HEK293 (cell line): ENCODE measurements at regions not wholly inside any gene's neighbourhood (a gene's known extent, or its start where the extent isn't known, plus 50 kb on each side); places are given as distances from the start of the nearest gene placed in this dataset.

Experiments
- CTCF ChIA-PET: fragments of 350-600 bp; formaldehyde crosslinking; extraction: SDS; loops from one replicate; lab custom pipeline; 2021; ENCODE audit warnings: antibody characterized with exemption; lab: Yijun Ruan, JAX
- POLR2A ChIA-PET: fragments of 300-600 bp; formaldehyde crosslinking; extraction: SDS; loops from one replicate; lab custom pipeline; 2020; ENCODE audit warnings: antibody characterized with exemption, inconsistent platforms; lab: Yijun Ruan, JAX
- H3K27ac ChIP-seq: fragments of 200-500 bp; sonication (Bioruptor generic); 2 replicates; pipeline ENCODE4 v1.5.1; 2014; ENCODE audit warnings: low read depth, low read length, control low read depth, inconsistent platforms; ENCODE audit errors: extremely low read depth
- H3K36me3 ChIP-seq, 2 experiments: fragments of 200-500 bp in 1 of 2; sonication (Bioruptor generic) in 1 of 2; 1 replicate in 1 of 2; 2 replicates in 1 of 2; pipeline ENCODE4 v1.5.1; 2014 to 2017; ENCODE audit warnings: inconsistent platforms in 2 of 2, low read length in 2 of 2; ENCODE audit not compliant: control insufficient read depth in 2 of 2, insufficient read depth in 1 of 2
- H3K4me1 ChIP-seq: fragments of 200-500 bp; sonication (Bioruptor generic); 2 replicates; pipeline ENCODE4 v1.5.1; 2014; ENCODE audit warnings: mild to moderate bottlenecking, low read length, inconsistent platforms; ENCODE audit not compliant: control insufficient read depth, insufficient read depth
- H3K4me3 ChIP-seq: 2 replicates; pipeline ENCODE4 v1.5.1; 2011; ENCODE audit warnings: low read depth, mild to moderate bottlenecking, control low read depth, low read length, moderate library complexity
- H3K9me3 ChIP-seq: fragments of 200-500 bp; sonication (Bioruptor generic); 2 replicates; pipeline ENCODE4 v1.5.1; 2014; ENCODE audit warnings: low read depth, low read length, inconsistent platforms; ENCODE audit not compliant: control insufficient read depth, insufficient read depth
- BCL6B ChIP-seq: fragments of 450-650 bp; formaldehyde crosslinking; IDR thresholded peaks from 2 replicates; pipeline ENCODE4 v1.5.1; 2017; ENCODE audit warnings: missing biosample characterization, missing genetic modification characterization
- GLI4 ChIP-seq: fragments of 450-650 bp; formaldehyde crosslinking; IDR thresholded peaks from 2 replicates; pipeline ENCODE4 v1.5.1; 2016; ENCODE audit warnings: missing biosample characterization, missing genetic modification characterization
- MYNN ChIP-seq: fragments of 450-650 bp; formaldehyde crosslinking; IDR thresholded peaks from 2 replicates; pipeline ENCODE4 v1.5.1; 2016; ENCODE audit warnings: missing biosample characterization, missing genetic modification characterization, borderline replicate concordance
- PRDM10 ChIP-seq: fragments of 450-650 bp; formaldehyde crosslinking; IDR thresholded peaks from 2 replicates; pipeline ENCODE4 v1.5.1; 2016; ENCODE audit warnings: missing biosample characterization, missing genetic modification characterization
- PRDM4 ChIP-seq: fragments of 450-650 bp; formaldehyde crosslinking; IDR thresholded peaks from 2 replicates; pipeline ENCODE4 v1.5.1; 2017; ENCODE audit warnings: missing biosample characterization, missing genetic modification characterization
- REPIN1 ChIP-seq: fragments of 450-650 bp; formaldehyde crosslinking; IDR thresholded peaks from 2 replicates; pipeline ENCODE4 v1.5.1; 2017; ENCODE audit warnings: missing biosample characterization, missing genetic modification characterization, low read depth
- ZBTB21 ChIP-seq: fragments of 450-650 bp; formaldehyde crosslinking; IDR thresholded peaks from 2 replicates; pipeline ENCODE4 v1.5.1; 2017; ENCODE audit warnings: missing biosample characterization, missing genetic modification characterization
- ZBTB7A ChIP-seq: fragments of 450-650 bp; formaldehyde crosslinking; IDR thresholded peaks from 2 replicates; pipeline ENCODE4 v1.5.1; 2016; ENCODE audit warnings: low read depth, missing biosample characterization, missing genetic modification characterization
- ZBTB8A ChIP-seq: fragments of 450-650 bp; formaldehyde crosslinking; IDR thresholded peaks from 2 replicates; pipeline ENCODE4 v1.5.1; 2016; ENCODE audit warnings: missing biosample characterization, missing genetic modification characterization
- ZNF10 ChIP-seq: fragments of 450-650 bp; formaldehyde crosslinking; IDR thresholded peaks from 2 replicates; pipeline ENCODE4 v1.5.1; 2017; ENCODE audit warnings: missing biosample characterization, missing genetic modification characterization
- ZNF114 ChIP-seq: fragments of 450-650 bp; formaldehyde crosslinking; IDR thresholded peaks from 2 replicates; pipeline ENCODE4 v1.5.0; 2017; ENCODE audit warnings: missing biosample characterization, missing genetic modification characterization
- ZNF132 ChIP-seq: fragments of 450-650 bp; formaldehyde crosslinking; IDR thresholded peaks from 2 replicates; pipeline ENCODE4 v1.5.1; 2017; ENCODE audit warnings: missing biosample characterization, missing genetic modification characterization, borderline replicate concordance
- ZNF133 ChIP-seq: fragments of 450-650 bp; formaldehyde crosslinking; IDR thresholded peaks from 2 replicates; pipeline ENCODE4 v1.5.1; 2016; ENCODE audit warnings: missing biosample characterization, missing genetic modification characterization
- ZNF23 ChIP-seq: fragments of 450-650 bp; formaldehyde crosslinking; IDR thresholded peaks from 2 replicates; pipeline ENCODE4 v1.5.1; 2016; ENCODE audit warnings: missing biosample characterization, missing genetic modification characterization, borderline replicate concordance
- ZNF24 ChIP-seq: fragments of 450-650 bp; formaldehyde crosslinking; IDR thresholded peaks from 2 replicates; pipeline ENCODE4 v1.5.1; 2016; ENCODE audit warnings: missing biosample characterization, missing genetic modification characterization
- ZNF292 ChIP-seq: fragments of 450-650 bp; formaldehyde crosslinking; IDR thresholded peaks from 2 replicates; pipeline ENCODE4 v1.5.1; 2016; ENCODE audit warnings: low read depth, missing biosample characterization, missing genetic modification characterization, borderline replicate concordance
- ZNF48 ChIP-seq: fragments of 450-650 bp; formaldehyde crosslinking; IDR thresholded peaks from 2 replicates; pipeline ENCODE4 v1.5.1; 2016; ENCODE audit warnings: missing biosample characterization, missing genetic modification characterization
- ZNF549 ChIP-seq: fragments of 450-650 bp; IDR thresholded peaks from 2 replicates; pipeline ENCODE4 v1.5.1; 2018; ENCODE audit warnings: missing biosample characterization, missing genetic modification characterization, mild to moderate bottlenecking, inconsistent platforms, moderate library complexity
- ZNF558 ChIP-seq: fragments of 450-650 bp; formaldehyde crosslinking; IDR thresholded peaks from 2 replicates; pipeline ENCODE4 v1.5.1; 2016; ENCODE audit warnings: missing biosample characterization, missing genetic modification characterization
- ZNF571 ChIP-seq: fragments of 450-650 bp; formaldehyde crosslinking; IDR thresholded peaks from 2 replicates; pipeline ENCODE4 v1.5.0; 2017; ENCODE audit warnings: missing biosample characterization, missing genetic modification characterization
- ZNF621 ChIP-seq: fragments of 450-650 bp; formaldehyde crosslinking; IDR thresholded peaks from 2 replicates; pipeline ENCODE4 v1.5.1; 2017; ENCODE audit warnings: missing biosample characterization, missing genetic modification characterization
- ZNF677 ChIP-seq: fragments of 450-650 bp; IDR thresholded peaks from 2 replicates; pipeline ENCODE4 v1.5.0; 2018; ENCODE audit warnings: missing biosample characterization, mild to moderate bottlenecking, missing genetic modification characterization, moderate library complexity
- ZNF777 ChIP-seq: fragments of 450-650 bp; formaldehyde crosslinking; IDR thresholded peaks from 2 replicates; pipeline ENCODE4 v1.5.1; 2017; ENCODE audit warnings: missing biosample characterization, missing genetic modification characterization, borderline replicate concordance
- TF ChIP-seq, protein P1 (sequence below): fragments of 450-650 bp; formaldehyde crosslinking; IDR thresholded peaks from 2 replicates; pipeline ENCODE4 v1.5.1; 2016; ENCODE audit warnings: missing biosample characterization, missing genetic modification characterization
- TF ChIP-seq, protein P2 (sequence below): fragments of 450-650 bp; formaldehyde crosslinking; IDR thresholded peaks from 2 replicates; pipeline ENCODE4 v1.5.1; 2016; ENCODE audit warnings: missing biosample characterization, missing genetic modification characterization

DNA sequence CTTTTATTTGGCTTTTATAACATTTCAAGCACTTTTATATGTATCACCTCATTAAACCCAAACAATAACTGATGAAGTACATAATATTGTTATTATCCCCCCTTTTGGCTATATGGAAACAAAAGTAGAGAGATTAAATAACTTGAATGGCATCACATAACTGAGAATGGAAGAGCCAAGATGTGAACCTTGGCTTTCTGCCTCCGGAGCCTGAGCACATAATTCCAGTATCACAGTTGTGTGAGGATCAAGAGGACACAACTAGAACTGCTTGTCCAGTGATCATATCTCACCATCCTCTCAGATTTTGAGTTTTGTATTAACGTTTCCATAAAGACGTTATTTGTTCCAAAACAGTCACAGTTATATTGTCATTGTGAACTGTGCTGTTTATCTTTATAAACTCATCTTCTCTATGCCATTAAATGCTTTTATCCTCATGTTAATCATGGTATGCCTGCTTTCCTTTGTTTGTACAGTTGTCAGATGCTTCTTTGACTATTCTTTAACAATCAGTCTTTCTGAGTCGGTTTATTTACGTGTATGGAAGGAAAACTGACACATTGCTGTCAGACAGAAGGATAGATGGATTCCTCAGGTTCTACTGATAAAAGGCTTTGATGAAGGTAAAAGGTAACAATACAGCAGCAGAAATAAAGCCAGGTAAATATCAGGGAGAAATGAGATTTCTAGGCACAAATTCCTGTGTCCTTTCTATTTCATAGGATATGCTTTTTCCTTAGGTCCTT, 92.0 kb upstream of the FAM13C start:
- ChIA-PET POLR2A (no interaction called here), CTCF (no interaction called here)
- Histone ChIP-seq H3K9me3 (no peaks in the 10 kb centered on the region), H3K36me3 (no peaks in the 10 kb centered on the region), H3K27ac (no peak overlapping the region), H3K4me1 (no peaks in the 10 kb centered on the region), H3K4me3 (no peak overlapping the region)
- TF ChIP-seq ZNF621 (tag by site-specific recombination) (no peak), ZNF24 (tag by site-specific recombination) (no peak), PRDM10 (no peak), ZNF677 (tag by site-specific recombination) (no peak), ZBTB21 (tag by site-specific recombination) (no peak), ZBTB7A (no peak), REPIN1 (tag by site-specific recombination) (no peak), PRDM4 (tag by site-specific recombination) (no peak), ZNF48 (tag by site-specific recombination) (no peak), MYNN (tag by site-specific recombination) (no peak), ZNF132 (tag by site-specific recombination) (no peak), ZNF133 (no peak), ZNF114 (tag by site-specific recombination) (no peak), GLI4 (tag by site-specific recombination) (no peak), ZNF292 (tag by site-specific recombination) (no peak)
- TF ChIP-seq, protein P1, sequence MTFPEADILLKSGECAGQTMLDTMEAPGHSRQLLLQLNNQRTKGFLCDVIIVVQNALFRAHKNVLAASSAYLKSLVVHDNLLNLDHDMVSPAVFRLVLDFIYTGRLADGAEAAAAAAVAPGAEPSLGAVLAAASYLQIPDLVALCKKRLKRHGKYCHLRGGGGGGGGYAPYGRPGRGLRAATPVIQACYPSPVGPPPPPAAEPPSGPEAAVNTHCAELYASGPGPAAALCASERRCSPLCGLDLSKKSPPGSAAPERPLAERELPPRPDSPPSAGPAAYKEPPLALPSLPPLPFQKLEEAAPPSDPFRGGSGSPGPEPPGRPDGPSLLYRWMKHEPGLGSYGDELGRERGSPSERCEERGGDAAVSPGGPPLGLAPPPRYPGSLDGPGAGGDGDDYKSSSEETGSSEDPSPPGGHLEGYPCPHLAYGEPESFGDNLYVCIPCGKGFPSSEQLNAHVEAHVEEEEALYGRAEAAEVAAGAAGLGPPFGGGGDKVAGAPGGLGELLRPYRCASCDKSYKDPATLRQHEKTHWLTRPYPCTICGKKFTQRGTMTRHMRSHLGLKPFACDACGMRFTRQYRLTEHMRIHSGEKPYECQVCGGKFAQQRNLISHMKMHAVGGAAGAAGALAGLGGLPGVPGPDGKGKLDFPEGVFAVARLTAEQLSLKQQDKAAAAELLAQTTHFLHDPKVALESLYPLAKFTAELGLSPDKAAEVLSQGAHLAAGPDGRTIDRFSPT = no peak

DNA sequence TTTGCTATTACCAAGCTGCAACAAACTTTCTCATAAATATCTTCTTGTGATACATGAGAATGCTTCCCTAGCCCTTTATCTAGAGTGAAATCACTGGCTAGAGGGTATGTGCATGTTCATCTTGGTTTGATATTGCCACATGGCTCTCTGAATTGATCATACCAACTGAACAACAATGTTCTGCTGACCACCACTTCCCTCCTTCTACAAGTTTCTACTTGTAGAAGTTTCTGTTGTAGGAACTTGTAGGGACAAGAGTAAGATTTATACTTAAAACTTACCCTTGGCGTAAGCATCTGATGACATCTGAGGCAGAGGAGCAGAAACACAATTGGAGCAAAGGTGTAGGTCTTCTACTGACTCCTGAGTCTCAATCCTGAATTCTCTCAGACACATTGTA, 86.3 kb upstream of the FAM13C start:
- no peak overlapping the region for H3K4me3 ChIP-seq
- no peaks in the 10 kb centered on the region for H3K4me1 ChIP-seq
- ChIA-PET POLR2A (no interaction called here), CTCF (no interaction called here)
- no peaks in the 10 kb centered on the region for H3K9me3 ChIP-seq
- no peak overlapping the region for H3K27ac ChIP-seq
- H3K36me3 ChIP-seq = no peaks in the 10 kb centered on the region
- TF ChIP-seq ZNF777 (tag by site-specific recombination) = no peak
- no peak for TF ChIP-seq ZBTB8A
- no peak for TF ChIP-seq ZNF10
- TF ChIP-seq ZNF571 (tag by site-specific recombination) = no peak
- no peak for TF ChIP-seq ZNF23 (tag by site-specific recombination)
- TF ChIP-seq, protein P2, sequence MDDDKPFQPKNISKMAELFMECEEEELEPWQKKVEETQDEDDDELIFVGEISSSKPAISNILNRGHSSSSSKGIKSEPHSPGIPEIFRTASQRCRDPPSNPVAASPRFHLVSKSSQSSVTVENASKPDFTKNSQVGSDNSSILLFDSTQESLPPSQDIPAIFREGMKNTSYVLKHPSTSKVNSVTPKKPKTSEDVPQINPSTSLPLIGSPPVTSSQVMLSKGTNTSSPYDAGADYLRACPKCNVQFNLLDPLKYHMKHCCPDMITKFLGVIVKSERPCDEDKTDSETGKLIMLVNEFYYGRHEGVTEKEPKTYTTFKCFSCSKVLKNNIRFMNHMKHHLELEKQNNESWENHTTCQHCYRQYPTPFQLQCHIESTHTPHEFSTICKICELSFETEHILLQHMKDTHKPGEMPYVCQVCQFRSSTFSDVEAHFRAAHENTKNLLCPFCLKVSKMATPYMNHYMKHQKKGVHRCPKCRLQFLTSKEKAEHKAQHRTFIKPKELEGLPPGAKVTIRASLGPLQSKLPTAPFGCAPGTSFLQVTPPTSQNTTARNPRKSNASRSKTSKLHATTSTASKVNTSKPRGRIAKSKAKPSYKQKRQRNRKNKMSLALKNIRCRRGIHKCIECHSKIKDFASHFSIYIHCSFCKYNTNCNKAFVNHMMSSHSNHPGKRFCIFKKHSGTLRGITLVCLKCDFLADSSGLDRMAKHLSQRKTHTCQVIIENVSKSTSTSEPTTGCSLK (tag by site-specific recombination) = no peak
- TF ChIP-seq ZNF558 (tag by site-specific recombination) = no peak
- no peak for TF ChIP-seq BCL6B
- TF ChIP-seq ZNF549 (tag by site-specific recombination) = no peak
